H1 (cell line): ENCODE measurements at regions not wholly inside any gene's neighbourhood (a gene's known extent, or its start where the extent isn't known, plus 50 kb on each side); places are given as distances from the start of the nearest gene placed in this dataset.

Source experiments
- CTCF ChIA-PET: fragments of 300-600 bp; sonication (Branson Sonifier 250); formaldehyde crosslinking; loops from one replicate; lab custom pipeline; 2021; ENCODE audit not compliant: partially characterized antibody; lab: Charles Lee
- POLR2A ChIA-PET: fragments of 300-600 bp; sonication (Branson Sonifier 250); formaldehyde crosslinking; loops from one replicate; lab custom pipeline; 2021; ENCODE audit warnings: inconsistent platforms; ENCODE audit not compliant: partially characterized antibody; lab: Charles Lee
- DNase-seq, 2 experiments: peaks; one replicate each; pipeline versions ENCODE4 v3.0.0 to v3.0.0-alpha.2; 2010 to 2022; ENCODE audit warnings: low spot score in 2 of 2, low read depth in 1 of 2, mixed read lengths in 1 of 2
- FAIRE-seq: peaks from 2 replicates; lab custom pipeline; 2011; peaks lifted over from hg19 to GRCh38; lab: Jason Lieb, UNC
- H2AFZ ChIP-seq: 2 replicates; pipeline ENCODE4 v1.8.1; 2012; ENCODE audit warnings: low read length, inconsistent platforms
- H2AK5ac ChIP-seq: 2 replicates; pipeline ENCODE4 v1.6.1; 2013; ENCODE audit warnings: low read depth, low read length
- H2BK120ac ChIP-seq: replicated peaks from 2 replicates; pipeline ENCODE3; 2013; ENCODE audit warnings: low read depth, low read length, inconsistent platforms
- H2BK12ac ChIP-seq: 2 replicates; pipeline ENCODE4 v1.6.1; 2013; ENCODE audit warnings: low read depth, low read length
- H2BK15ac ChIP-seq: 2 replicates; pipeline ENCODE4 v1.6.1; 2013; ENCODE audit warnings: low read length
- H2BK20ac ChIP-seq: 2 replicates; pipeline ENCODE4 v1.6.1; 2013; ENCODE audit warnings: low read length
- H2BK5ac ChIP-seq: 2 replicates; pipeline ENCODE4 v1.6.1; 2013; ENCODE audit warnings: low read depth, low read length
- H3K14ac ChIP-seq: 2 replicates; pipeline ENCODE4 v1.6.1; 2013; ENCODE audit warnings: inconsistent platforms; ENCODE audit not compliant: insufficient read length
- H3K18ac ChIP-seq: 2 replicates; pipeline ENCODE4 v1.6.1; 2013; ENCODE audit warnings: low read length; ENCODE audit errors: extremely low read depth
- H3K23ac ChIP-seq: 2 replicates; pipeline ENCODE4 v1.6.1; 2013; ENCODE audit warnings: inconsistent platforms; ENCODE audit not compliant: insufficient read length
- H3K23me2 ChIP-seq: 2 replicates; pipeline ENCODE4 v1.6.1; 2013; ENCODE audit warnings: low read depth, low read length
- H3K27ac ChIP-seq: 2 replicates; pipeline ENCODE4 v1.6.1; 2011; ENCODE audit warnings: low read depth, low read length, inconsistent platforms
- H3K27me3 ChIP-seq, 4 experiments: replicated peaks in 1 of 4; 1 replicate in 1 of 4; 2 replicates in 3 of 4; pipeline versions ENCODE4 v1.6.1 to v1.8.1; 2011 to 2013; ENCODE audit warnings: low read length in 3 of 4, mild to moderate bottlenecking in 3 of 4, inconsistent platforms in 2 of 4, mixed read lengths in 2 of 4, moderate library complexity in 1 of 4; ENCODE audit not compliant: control insufficient read depth in 3 of 4, insufficient read depth in 3 of 4; ENCODE audit errors: extremely low read depth in 1 of 4
- H3K36me3 ChIP-seq, 4 experiments: 2 replicates each; pipeline versions ENCODE4 v1.6.1 to v1.8.1; 2011 to 2013; ENCODE audit warnings: mild to moderate bottlenecking in 4 of 4, low read length in 3 of 4, moderate library complexity in 2 of 4, control low read depth in 1 of 4, inconsistent platforms in 1 of 4; ENCODE audit not compliant: insufficient read depth in 4 of 4, control insufficient read depth in 2 of 4
- H3K4ac ChIP-seq: replicated peaks from 2 replicates; pipeline ENCODE3; 2013; ENCODE audit warnings: low read length, low read depth, mixed read lengths, inconsistent platforms; ENCODE audit not compliant: insufficient read length
- H3K4me1 ChIP-seq, 4 experiments: replicated peaks in 1 of 4; 1 replicate in 1 of 4; 2 replicates in 3 of 4; pipeline versions ENCODE4 v1.6.1 to v1.8.1; 2011 to 2013; ENCODE audit warnings: low read length in 3 of 4, inconsistent platforms in 2 of 4, mixed read lengths in 1 of 4; ENCODE audit not compliant: insufficient read depth in 4 of 4, control insufficient read depth in 3 of 4
- H3K4me2 ChIP-seq, 2 experiments: 2 replicates each; pipeline versions ENCODE4 v1.6.1 to v1.8.1; 2011 to 2013; ENCODE audit warnings: low read depth in 2 of 2, low read length in 2 of 2, control low read depth in 1 of 2, inconsistent platforms in 1 of 2, mild to moderate bottlenecking in 1 of 2; ENCODE audit not compliant: insufficient read depth in 1 of 2
- H3K4me3 ChIP-seq, 4 experiments: fragments of 200-600, 300-600 bp in 1 of 4; sonication (generic), shearing (Covaris generic), sonication (Bioruptor Twin) in 1 of 4; 2 replicates each; pipeline versions ENCODE4 v1.5.1 to v1.8.1; 2011 to 2016; ENCODE audit warnings: low read length in 4 of 4, low read depth in 3 of 4, control low read depth in 2 of 4, inconsistent platforms in 2 of 4, mild to moderate bottlenecking in 2 of 4, mixed read lengths in 1 of 4, moderate library complexity in 1 of 4; ENCODE audit not compliant: insufficient read depth in 2 of 4; ENCODE audit errors: extremely low read depth in 1 of 4
- H3K56ac ChIP-seq: replicated peaks from 2 replicates; pipeline ENCODE3; 2013; ENCODE audit warnings: low read depth, mild to moderate bottlenecking, mixed read lengths, low read length, inconsistent platforms; ENCODE audit not compliant: insufficient read length
- H3K79me1 ChIP-seq: 2 replicates; pipeline ENCODE4 v1.6.1; 2013; ENCODE audit warnings: low read depth, low read length, control low read depth
- H3K79me2 ChIP-seq, 2 experiments: 2 replicates each; pipeline versions ENCODE4 v1.6.1 to v1.8.1; 2012 to 2013; ENCODE audit warnings: low read length in 2 of 2, mild to moderate bottlenecking in 2 of 2, inconsistent platforms in 1 of 2; ENCODE audit not compliant: insufficient read depth in 2 of 2, control insufficient read depth in 1 of 2
- H3K9ac ChIP-seq, 4 experiments: replicated peaks in 1 of 4; 1 replicate in 1 of 4; 2 replicates in 3 of 4; pipeline versions ENCODE4 v1.6.1 to v1.8.1; 2011 to 2013; ENCODE audit warnings: low read depth in 3 of 4, low read length in 3 of 4, control low read depth in 2 of 4, mild to moderate bottlenecking in 2 of 4, moderate library complexity in 2 of 4, inconsistent platforms in 1 of 4; ENCODE audit errors: extremely low read depth in 1 of 4
- H3K9me3 ChIP-seq, 2 experiments: 2 replicates each; pipeline versions ENCODE4 v1.6.1 to v1.8.1; 2012 to 2013; ENCODE audit warnings: mild to moderate bottlenecking in 2 of 2, moderate library complexity in 2 of 2, control low read depth in 1 of 2, inconsistent platforms in 1 of 2, low read depth in 1 of 2, low read length in 1 of 2, mixed read lengths in 1 of 2; ENCODE audit not compliant: insufficient read depth in 2 of 2
- H4K20me1 ChIP-seq, 2 experiments: replicated peaks in 1 of 2; 2 replicates each; pipeline versions ENCODE3 to v1.8.1; 2011 to 2013; ENCODE audit warnings: inconsistent platforms in 2 of 2, low read length in 2 of 2, mild to moderate bottlenecking in 1 of 2; ENCODE audit not compliant: insufficient read depth in 2 of 2, control insufficient read depth in 1 of 2
- H4K5ac ChIP-seq: 2 replicates; pipeline ENCODE4 v1.6.1; 2013; ENCODE audit warnings: low read length, low read depth, mixed read lengths, inconsistent platforms; ENCODE audit not compliant: insufficient read length
- H4K8ac ChIP-seq: 2 replicates; pipeline ENCODE4 v1.8.0; 2013; ENCODE audit warnings: mild to moderate bottlenecking, moderate library complexity, low read length, inconsistent platforms; ENCODE audit not compliant: insufficient read depth; ENCODE audit errors: extremely low read depth
- H4K91ac ChIP-seq: replicated peaks from 2 replicates; pipeline ENCODE3; 2013; ENCODE audit warnings: low read length, mixed read lengths, inconsistent platforms; ENCODE audit not compliant: insufficient read length
- ATF3 ChIP-seq: IDR thresholded peaks from 2 replicates; pipeline ENCODE4 v1.6.1; 2011; ENCODE audit warnings: low read depth, mild to moderate bottlenecking, low read length; ENCODE audit not compliant: insufficient read depth
- JUND ChIP-seq: IDR thresholded peaks from 2 replicates; pipeline ENCODE4 v1.6.1; 2011; ENCODE audit warnings: mild to moderate bottlenecking, improper control_type of control experiment, low read length
- RAD21 ChIP-seq, 2 experiments: IDR thresholded peaks in 1 of 2; conservative IDR thresholded peaks in 1 of 2; 2 replicates each; pipeline ENCODE4 v1.6.1; 2011; ENCODE audit warnings: low read depth in 2 of 2, low read length in 2 of 2, improper control_type of control experiment in 1 of 2, inconsistent platforms in 1 of 2, mild to moderate bottlenecking in 1 of 2, moderate library complexity in 1 of 2
- SRF ChIP-seq: IDR thresholded peaks from 2 replicates; pipeline ENCODE4 v1.6.1; 2011; ENCODE audit warnings: mild to moderate bottlenecking, low read depth, low read length, moderate library complexity
- TCF12 ChIP-seq: IDR thresholded peaks from 2 replicates; pipeline ENCODE4 v1.6.1; 2011; ENCODE audit warnings: low read depth, mild to moderate bottlenecking, low read length
- WGBS, 2 experiments: shearing (Covaris generic) in 1 of 2; methylation state at CpG; one replicate each; pipeline versions ENCODE4 v1.1.6 to v1.1.7; 2013 to 2015; ENCODE audit warnings: low lambda C conversion rate in 2 of 2, mixed read lengths in 2 of 2, inconsistent platforms in 1 of 2, low coverage in 1 of 2, missing lambda C conversion rate in 1 of 2; ENCODE audit not compliant: insufficient replicate concordance in 2 of 2, insufficient coverage in 1 of 2, insufficient read length in 1 of 2; ENCODE audit errors: extremely low coverage in 1 of 2, missing lambda C conversion rate in 1 of 2; 5-methylcytosine and 5-hydroxymethylcytosine counted together

- Histone ChIP-seq H3K79me2 (no peaks in the 10 kb centered on the region), H3K9ac (no peak overlapping the region), H3K36me3 (no peaks in the 10 kb centered on the region), H4K8ac (no peak overlapping the region), H2BK12ac (no peak overlapping the region), H3K23me2 (no peaks in the 10 kb centered on the region), H3K9me3 (no peaks in the 10 kb centered on the region), H3K27ac (no peak overlapping the region), H2BK20ac (no peak overlapping the region), H3K4me3 (no peak overlapping the region), H3K79me1 (no peaks in the 10 kb centered on the region), H3K4me2 (no peak overlapping the region), H4K20me1 (no peaks in the 10 kb centered on the region), H3K18ac (no peak overlapping the region), H4K5ac (no peak overlapping the region), H3K23ac (no peak overlapping the region), H2AFZ (no peak overlapping the region), H2BK120ac (no peak overlapping the region), H4K91ac (no peak overlapping the region), H3K14ac (no peak overlapping the region), H2BK15ac (no peak overlapping the region), H3K56ac (no peak overlapping the region), H2BK5ac (no peak overlapping the region), H3K4ac (no peak overlapping the region), H2AK5ac (no peak overlapping the region), H3K4me1 (peaks cover 0 to 10% (median 3%) of the 10 kb centered on the region in 4 experiments), H3K27me3 (no peaks in the 10 kb centered on the region; a peak in 1 of 7 replicates)
- FAIRE-seq: no peak
- CTCF ChIA-PET: interaction anchor here (0.6 kb wide), 1 partner anchor 121 kb away, joined by 3 read pairs; no protein-coding TSS in a partner anchor
- WGBS, 2 experiments: 88% methylated on average over 19 of the region's 19 CpGs; no CpG with 5 or more reads in 1 of the 2 experiments
- DNase-seq: no peak
- POLR2A ChIA-PET: interaction anchor here (0.7 to 1.2 kb wide), 2 partner anchors 13 to 228 kb away, joined by 3 read pairs; no protein-coding TSS in a partner anchor
- TF ChIP-seq ATF3 (no peak), SRF (no peak), TCF12 (no peak), RAD21 (IDR thresholded peaks at IDR 0.05 in 1 of 2, conservative IDR thresholded peaks at IDR 0.05 in 1 of 2; ENCODE audit: low read depth in 2 of 2, low read length in 2 of 2) (no peak), JUND (no peak)
These were observed 89.9 kb upstream of the PTCH1 start for GRCh38 chr9:95606489-95607350.
